NCI-H1930 (cell line): ENCODE measurements at regions not wholly inside any gene's neighbourhood (a gene's known extent, or its start where the extent isn't known, plus 50 kb on each side); places are given as distances from the start of the nearest gene placed in this dataset.

Experiments
- DNase-seq, 2 experiments: peaks; one replicate each; lab custom pipeline; 2025; lab: John Stamatoyannopoulos, UW

DNA sequence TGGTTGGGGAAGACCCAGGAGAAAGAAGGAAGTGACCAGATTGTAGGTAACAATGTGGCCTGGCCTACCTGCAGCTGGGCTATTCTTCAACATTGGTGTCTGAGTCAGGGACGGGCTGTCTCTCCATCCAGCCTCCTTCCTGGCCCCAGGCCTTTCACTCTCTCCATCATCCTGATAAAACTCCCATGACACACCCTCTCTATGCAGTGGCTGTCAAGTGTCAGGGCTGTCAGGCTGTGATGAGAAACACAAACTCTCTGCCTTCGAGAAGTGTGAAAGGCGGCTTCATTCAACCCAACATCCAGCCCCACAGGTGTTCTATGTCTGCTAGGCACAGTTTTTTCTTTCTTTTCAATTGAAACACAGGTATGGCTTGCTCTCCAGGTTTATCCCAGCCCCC lies 153.3 kb upstream of the VSTM2B start:
- no peak for DNase-seq

GRCh38 chr19:29372921-29373797 lies 152.6 kb upstream of the VSTM2B start:
- DNase-seq = no peak

GRCh38 chr19:29375429-29376119 lies 150.2 kb upstream of the VSTM2B start:
- no peak for DNase-seq

- DNase-seq = no peak
Measured at GRCh38 chr19:29376855-29377354, 148.9 kb upstream of the VSTM2B start.

- no peak for DNase-seq
Measured at GRCh38 chr19:29378126-29378525, 147.7 kb upstream of the VSTM2B start.

DNA sequence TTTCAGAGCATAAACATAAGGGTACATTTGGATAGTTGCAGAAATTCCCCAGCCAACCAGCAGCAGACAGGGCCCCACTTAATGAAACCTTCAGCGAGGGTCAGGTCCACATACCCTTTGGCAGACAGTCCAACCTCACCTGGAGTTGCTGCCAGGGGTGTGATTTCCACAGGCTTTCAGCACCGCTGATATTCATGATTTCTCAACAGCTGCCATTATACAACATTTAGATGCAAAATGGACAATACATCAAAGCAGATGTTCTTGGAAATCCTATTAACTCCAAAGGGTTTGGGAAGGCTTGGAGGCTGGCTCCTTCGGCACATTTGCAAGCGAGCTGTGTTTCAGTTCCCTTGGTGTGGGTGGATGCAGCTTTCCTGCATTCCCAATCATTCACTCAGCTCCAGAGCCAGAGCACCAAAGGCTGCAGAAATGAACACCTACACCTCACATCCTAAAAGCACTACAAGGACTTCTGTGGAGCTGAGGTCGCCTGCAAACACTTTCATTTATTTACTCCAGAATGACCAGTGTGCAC lies 147.2 kb upstream of the VSTM2B start:
- no peak for DNase-seq

DNA sequence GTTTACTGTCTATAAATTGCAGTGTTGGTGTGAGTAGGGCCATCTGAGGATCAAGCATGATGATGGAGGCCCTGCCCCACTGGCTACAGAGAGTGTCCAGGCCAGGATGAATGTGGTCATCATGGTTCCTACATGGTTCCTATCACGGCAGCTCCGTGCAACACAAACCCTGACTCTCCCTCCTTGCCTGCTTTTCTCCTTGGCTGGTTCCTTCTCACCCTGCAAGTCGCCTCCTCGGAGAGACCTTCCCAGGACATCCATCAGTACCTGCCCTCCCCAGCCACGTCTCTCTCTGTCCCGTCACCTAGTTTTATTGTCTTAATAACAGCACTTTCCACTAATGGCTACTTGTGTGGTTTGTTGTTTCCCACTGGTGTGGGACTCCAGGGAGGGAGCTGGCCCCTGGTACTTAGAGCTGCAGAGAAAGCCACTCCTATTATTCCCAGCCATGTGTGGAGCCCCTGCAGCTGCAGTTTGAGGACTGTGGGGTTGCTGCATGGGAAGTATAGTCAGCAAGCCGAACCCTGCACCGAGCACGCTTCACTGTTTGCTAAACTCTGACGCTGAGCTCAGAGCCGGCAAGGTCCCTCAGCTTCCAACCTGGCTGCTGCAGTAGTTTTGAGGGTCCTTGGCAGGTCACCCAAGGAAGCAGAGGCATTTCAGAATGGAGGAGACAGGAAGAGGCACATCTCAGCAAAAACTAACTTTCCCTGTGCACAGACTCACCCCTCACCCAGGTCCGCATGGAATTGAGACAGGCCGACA lies 146.4 kb upstream of the VSTM2B start:
- no peak for DNase-seq

GRCh38 chr19:29380581-29380980 lies 145.2 kb upstream of the VSTM2B start:
- DNase-seq = no peak

DNA sequence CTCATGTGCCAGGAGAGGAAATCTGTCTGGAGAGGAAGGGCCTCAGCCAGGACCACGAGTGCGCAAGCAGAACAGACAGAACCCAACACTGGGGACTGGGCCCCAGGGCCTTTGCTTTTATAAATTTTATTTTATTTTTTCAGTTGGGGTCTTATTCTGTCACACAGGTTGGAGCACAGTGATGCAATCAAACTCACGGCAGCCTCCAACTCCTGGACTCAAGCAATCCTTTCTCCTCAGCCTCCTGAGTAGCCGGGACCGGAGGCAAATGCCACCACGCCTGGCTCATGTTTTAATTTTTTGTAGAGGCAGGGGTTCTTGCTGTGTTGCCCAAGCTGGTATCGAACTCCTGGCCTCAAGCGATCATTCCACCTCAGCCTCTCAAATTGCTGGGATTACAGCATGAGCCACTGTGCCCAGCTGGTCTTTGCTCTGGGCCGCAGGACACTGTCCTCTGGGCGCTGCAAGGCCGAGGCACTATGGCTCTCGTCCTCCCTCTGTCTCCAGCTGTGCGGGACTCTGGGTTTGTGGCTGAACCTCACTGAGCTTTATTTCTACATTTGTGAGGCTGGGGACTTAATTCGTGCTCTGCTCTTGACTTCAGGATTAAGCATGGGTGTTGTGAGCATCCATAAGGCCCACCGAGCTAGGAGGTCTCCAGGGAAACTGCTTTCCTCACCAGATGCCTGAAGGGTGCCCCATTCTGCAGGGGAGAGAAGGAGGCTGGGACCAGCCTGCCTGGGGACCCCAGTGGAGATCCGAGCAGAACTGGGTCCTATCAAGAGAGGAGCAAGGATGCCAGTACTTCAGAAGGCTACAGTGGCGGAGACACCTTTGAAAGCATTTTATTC lies 144.2 kb upstream of the VSTM2B start:
- no peak for DNase-seq

DNA sequence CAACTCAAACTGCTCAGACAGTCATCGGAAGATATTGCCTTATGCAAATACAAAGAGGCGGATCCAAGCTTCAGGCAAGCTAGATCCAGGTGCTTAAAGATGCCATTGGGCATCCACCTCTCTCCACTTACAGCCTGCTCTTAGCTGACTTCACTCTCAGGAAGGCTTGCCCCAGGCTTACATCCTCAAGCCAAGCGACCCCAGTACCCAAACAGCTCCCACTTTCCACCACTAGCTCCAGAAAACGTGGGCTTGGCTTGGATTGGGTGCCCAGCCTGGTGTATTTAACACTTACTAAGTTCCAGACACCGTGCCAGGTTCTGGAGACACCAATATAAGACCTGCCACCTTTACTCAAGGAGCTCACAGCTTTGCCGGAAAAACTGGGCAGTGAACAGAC lies 142.1 kb upstream of the VSTM2B start:
- no peak for DNase-seq

DNA sequence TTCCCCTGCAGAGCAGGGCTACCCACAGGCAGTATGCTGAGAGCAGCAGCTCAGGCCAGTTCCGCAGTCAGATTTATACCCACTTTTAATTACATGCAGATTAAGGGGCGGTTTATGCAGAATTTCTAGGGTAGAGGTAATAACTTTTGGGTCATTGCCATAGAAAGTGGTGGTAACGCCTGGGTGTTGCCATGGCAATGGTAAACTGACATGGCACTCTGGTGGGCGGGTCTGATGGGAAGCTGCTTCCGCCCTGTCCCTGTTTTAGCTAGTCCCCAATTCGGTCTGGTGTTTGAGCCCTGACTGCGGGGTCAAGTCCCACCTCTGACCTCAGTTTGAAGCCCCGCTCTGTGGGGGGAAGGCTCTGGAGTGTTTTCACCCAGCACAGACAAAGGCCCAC lies 141.1 kb upstream of the VSTM2B start:
- no peak for DNase-seq

DNA sequence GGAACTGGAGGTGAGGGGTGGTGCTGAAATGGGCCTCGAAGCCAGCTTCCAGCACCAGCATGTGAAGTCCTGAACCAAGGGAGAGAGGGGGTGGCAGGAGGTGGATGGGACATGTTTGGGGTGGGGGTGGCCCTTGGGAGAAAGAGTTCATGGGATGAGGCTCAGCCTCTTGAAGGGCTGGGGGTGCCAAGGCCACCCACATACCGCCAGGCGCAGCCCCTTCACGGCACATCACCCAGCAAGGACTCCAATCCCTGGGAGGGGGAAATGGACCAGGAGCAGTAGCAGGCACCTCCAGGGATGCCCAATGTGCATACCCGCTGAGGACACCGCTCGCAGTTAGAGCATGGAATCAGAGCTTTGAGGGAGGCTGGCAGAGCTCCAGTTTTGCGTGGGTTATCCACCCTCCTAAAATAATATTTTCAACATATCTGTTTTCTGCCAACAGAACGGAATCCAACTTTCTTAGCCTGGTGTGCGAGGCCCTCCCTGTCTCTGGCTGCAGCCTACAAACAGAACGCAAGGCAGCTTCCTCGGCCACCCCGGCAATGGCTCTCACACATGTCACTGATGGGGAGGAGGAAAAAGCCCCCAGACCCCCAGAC lies 140.5 kb upstream of the VSTM2B start:
- DNase-seq = no peak

GRCh38 chr19:29386970-29387369 lies 138.8 kb upstream of the VSTM2B start:
- DNase-seq = no peak

GRCh38 chr19:29387586-29387985 lies 138.2 kb upstream of the VSTM2B start:
- no peak for DNase-seq

DNA sequence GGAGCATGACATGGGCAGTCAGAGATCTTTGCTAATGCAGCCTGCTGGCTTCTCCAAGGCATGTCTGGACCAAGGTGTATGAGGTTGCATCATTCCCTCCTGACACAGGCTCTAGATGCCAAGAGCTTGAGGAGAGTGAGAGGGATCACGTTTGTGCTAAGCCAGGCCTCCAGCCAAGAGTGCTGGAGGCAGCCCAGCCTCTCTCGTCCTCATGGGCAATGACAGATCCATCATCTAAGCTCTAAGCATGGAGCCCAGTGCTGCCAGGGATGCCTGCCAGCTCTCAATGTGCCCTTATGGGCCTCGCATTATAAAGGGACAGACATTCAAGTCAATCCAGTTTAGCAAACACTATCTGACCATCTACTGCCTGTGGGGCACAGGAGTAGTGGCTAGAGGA lies 136.3 kb upstream of the VSTM2B start:
- DNase-seq = no peak

DNA sequence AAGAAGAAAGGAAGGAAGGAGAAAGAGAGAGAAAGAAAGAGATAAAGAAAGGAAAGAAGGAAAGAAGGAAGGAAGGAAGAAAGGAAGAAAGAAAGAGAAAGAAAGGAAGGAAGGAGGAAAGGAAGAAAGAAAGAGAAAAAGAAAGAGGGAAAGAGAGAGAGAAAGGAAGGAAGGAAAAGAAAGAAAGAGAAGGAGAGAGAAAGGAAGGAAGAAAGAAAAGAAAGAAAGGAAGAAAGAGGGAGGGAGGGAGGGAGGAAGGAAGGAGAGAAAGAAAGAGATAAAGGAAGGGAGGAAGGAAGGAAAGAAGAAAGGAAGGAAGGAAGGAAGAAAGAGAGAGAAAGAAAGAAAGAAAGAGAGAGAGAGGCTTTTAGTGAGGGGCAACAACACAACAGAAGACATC lies 135.1 kb upstream of the VSTM2B start:
- no peak for DNase-seq

GRCh38 chr19:29393915-29394460 lies 131.8 kb upstream of the VSTM2B start:
- no peak for DNase-seq

- no peak for DNase-seq
Measured at GRCh38 chr19:29395111-29395733, 130.6 kb upstream of the VSTM2B start.

DNA sequence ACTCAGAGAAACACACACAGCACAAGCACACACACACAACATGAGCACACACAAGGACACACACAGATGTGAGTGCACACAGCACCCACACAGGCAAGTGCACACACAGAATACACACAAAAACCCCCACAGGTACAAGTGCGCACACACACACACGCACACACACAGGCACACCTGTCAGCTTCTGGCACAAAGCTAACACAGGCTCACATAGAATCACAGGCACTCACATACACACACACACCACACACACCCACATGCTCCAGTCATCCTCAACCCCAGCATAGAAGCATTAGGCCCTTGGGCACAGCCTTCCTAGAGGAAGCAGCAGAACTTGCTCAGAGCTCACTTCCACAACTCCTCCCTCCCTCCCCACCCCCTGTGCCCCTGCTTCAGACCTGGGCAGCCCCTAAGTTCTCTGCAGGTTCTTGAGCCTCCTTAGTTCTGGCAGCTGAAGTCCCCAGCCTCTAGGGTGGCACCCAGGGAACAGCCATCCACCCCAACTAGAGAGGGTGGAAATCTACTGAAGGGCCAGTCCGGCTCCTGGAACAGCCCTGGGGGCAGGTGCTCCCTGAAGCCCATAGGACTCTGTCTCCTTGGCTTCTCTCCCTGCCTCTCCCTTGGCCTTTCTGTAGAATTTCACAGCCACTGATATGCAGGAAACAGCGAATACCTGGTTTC lies 129.9 kb upstream of the VSTM2B start:
- no peak for DNase-seq

GRCh38 chr19:29396925-29397324 lies 128.9 kb upstream of the VSTM2B start:
- no peak for DNase-seq
